Effector CD8-positive, alpha-beta T cell (primary cell): ENCODE measurements at regions not wholly inside any gene's neighbourhood (a gene's known extent, or its start where the extent isn't known, plus 50 kb on each side); places are given as distances from the start of the nearest gene placed in this dataset.
"Not testable (repeated sequence)": the region's sequence is repeated elsewhere in the genome, so short reads cannot be mapped to it uniquely, and the experiment has no call there.

Source experiments
- DNase-seq: peaks from one replicate; lab custom pipeline; 2025; lab: John Stamatoyannopoulos, UW

DNA sequence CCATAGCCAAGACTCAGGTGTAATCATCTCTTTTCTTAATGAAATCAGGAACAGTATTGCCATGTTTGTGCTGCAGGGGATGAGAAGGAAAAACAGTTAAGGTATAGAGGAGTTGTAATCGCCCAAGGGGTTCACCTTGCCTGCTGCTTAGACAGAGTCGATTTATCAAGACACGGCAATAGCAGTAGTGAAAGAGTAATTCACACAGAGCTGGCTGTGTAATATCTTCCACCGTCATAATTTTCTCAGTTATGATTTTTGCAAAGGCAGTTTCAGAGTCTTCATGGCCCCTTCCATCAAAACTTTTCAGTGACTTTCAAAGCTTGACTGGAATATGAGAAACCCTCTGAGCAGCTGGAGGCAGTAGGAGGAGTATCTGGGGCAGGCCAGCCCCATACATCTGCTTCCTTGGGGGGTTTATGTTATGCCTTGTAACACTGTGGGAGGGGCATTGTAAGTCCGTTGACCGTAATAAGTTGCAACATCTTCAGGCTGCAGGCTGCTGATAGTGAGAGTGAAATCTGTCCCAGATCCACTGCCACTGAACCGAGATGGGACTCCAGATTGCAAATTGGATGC lies 605.4 kb downstream of the RPIA start:
- not testable (repeated sequence) for DNase-seq

DNA sequence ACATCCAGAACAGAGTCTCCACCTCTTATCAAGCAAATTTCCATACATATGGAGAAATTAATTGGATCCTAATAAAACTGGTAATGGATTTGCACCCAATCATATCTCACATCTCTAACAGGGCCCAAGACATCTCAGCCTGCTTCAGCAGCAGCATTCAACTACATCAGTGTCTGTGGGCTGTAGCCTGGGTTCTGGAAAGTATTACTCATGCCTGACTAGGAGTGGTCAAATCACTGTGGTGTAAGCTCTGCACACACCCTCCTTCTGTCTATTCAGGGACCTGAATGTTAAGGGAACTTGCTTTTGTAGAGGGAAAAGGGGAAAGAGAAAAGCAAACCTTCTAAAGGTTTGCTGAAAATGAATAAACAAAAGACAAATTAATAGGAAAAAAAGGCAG lies 607.7 kb downstream of the RPIA start:
- DNase-seq, result not testable (repeated sequence)

DNA sequence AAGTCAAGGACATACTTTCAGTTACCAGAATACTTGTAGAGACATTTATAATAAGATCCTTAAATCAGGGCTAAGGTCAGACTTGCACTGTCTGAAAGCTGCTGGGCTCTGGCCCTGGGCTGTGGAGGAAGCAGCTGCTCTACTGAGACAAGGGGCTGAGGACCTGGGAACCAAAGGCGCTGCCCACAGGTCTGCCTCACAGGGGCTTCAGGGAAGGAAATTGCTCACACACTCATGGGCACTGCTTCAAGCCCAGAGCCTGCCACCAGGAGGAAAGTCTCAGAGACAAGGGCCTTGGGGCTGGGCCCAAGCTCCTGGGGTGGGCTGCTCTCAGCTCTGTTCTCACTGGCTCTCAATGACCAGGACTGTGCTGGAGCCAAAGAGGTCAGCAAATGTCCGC lies 614.1 kb downstream of the RPIA start:
- DNase-seq, result not testable (repeated sequence)

DNA sequence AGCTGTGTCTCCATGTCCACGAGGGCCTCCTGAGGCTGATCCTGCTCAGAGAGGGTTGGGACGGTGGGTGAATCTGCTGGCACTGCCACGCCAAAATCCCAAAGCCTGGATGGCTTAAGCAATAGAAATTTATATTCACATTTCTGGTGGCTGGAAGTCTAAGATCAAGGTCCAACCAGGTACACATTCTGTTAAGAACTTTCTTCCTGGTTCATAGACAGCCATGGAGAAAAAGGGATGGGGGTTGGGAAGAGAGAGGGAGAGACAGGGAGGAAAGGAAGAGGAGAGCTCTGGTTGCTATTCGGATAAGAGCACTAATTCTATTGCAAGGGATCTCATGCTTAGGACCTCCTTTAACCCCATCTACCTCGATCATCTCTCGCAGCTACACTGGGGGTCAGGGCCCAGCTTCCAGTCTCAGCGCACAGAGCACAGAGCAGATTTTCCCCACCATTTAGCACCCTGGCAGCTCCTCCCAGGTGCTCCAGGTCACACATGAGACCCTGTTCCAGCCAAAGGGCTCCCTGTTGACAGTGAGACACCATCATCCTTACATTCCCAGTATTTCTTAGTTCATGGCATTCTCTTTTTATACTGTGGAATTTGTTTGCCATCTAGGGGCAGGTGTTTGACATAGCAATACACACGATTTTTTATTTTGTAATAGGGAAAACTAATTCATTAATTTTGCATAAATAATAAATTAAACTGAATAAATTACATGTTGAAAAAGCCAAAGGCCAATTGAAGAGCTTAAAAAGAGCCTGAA lies 615.6 kb downstream of the RPIA start:
- not testable (repeated sequence) for DNase-seq

DNA sequence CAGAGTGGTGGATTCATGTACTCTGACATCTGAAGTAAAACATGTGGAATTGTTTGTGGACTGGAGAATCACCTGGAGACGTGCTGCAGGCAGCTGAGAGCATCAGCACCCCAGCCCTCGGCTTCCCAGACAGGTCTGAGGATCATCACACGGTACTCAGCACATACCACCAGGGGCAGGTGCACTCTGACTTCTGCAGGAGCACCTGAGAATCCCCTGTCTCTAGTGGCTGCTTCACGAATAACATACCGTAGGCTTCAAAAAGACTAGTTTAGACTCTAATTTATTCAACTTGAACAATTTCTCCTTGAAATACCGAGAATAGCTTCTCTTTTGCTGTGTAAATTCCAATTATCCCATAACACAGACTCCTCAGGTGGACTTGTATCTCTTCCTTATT lies 627.5 kb downstream of the RPIA start:
- not testable (repeated sequence) for DNase-seq

DNA sequence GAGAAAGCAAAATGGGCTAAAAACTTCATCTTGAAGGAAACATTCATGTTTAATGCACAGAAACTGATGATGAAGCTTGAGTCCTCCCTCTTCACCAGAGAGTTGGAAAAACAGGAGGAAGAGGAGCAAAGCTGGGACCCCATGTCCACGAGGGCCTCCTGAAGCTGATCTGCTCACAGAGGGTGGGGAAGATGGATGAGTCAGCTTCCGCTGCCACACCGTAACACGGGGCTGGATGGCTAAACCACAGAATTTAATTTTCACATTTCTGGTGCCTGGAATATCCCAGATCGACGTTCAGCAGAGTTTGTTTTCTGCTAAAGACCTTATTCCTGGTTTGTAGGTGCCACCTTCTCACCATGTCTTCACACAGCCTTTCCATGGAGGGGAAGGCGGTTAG lies 634.4 kb downstream of the RPIA start:
- DNase-seq, result not testable (repeated sequence)

DNA sequence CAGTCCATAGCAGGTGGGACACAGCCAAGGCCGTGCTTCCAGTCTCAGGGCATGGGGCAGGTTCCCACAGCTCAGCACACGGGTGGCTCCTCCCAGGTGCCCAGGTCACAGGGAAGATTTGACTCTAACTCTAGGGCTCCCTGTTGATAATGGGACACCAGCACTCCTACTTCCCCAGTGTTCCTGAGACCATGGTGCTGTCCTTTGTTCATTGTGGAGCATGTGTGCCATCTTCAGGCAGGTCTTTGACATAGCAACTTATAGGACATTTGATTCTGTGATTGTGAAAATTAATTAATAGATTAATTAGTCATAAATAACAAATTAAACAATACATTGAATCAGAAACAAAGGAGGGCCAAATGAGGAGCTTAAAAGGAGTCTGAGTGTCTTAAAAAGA lies 635.0 kb downstream of the RPIA start:
- DNase-seq, result not testable (repeated sequence)

DNA sequence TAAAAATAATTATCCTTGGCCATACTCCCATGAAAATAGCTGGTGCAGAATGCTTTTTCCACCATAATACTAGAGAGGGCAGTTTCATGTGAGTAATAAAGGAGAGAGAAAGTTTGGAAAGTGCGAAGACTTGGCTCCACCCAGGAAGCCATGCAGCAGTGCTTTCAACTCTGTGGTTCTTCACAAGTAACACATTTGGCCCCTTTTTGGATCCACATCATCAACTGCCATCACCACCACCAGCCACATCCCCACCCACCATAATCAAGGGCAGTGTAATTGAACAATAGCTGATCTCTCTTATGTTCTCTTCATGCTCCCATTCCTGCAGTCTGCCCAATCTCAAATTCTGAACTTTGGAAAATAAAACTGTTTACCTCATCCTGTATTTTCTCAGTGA lies 637.3 kb downstream of the RPIA start:
- DNase-seq, result not testable (repeated sequence)
